Mucosa of gallbladder (tissue), 1 donor: ENCODE measurements at regions not wholly inside any gene's neighbourhood (a gene's known extent, or its start where the extent isn't known, plus 50 kb on each side); places are given as distances from the start of the nearest gene placed in this dataset.

Experiments
- DNase-seq: peaks from one replicate; pipeline ENCODE4 v3.0.0-alpha.2; 2020; ENCODE audit warnings: low spot score
- donor health status: DM: no; HTN: no; CAD: no.

DNA sequence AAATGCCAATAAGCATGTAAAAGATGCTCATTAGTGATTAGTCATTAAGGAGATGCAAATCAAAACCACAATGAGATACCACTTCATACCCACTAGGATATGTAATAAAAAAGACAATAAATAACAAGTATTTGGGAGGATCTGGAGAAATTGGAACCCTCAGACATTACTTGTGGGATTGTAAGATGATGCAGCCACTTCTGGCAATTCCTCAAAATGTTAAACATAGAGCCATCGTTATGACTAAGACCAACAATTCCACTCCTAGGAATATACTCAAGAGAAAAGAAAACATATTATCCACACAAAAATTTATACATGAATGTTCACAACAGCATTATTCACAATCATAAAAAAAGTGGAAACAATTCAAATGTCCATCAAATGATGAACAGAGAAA, 336.2 kb upstream of the PMFBP1 start:
- DNase-seq: no peak

DNA sequence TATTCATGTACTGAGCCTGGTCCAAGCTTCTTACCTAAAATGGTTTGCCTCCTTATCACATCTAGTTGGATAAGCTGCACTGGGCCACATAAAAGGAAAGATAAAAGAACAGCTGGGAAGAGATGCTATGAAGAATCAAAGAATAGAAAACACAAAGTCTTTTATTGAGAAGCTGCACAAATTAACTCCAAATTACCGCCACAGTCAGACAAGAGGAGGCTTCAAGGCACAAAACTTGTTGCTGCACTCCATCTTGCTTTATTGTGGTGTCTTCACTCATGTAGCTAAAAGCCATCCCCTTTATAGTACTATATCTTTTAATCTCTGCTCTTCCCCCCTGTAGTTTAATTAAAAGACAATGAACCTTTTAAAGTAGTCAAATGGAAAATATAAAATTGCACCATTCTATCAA, 330.6 kb upstream of the PMFBP1 start:
- no peak for DNase-seq

DNA sequence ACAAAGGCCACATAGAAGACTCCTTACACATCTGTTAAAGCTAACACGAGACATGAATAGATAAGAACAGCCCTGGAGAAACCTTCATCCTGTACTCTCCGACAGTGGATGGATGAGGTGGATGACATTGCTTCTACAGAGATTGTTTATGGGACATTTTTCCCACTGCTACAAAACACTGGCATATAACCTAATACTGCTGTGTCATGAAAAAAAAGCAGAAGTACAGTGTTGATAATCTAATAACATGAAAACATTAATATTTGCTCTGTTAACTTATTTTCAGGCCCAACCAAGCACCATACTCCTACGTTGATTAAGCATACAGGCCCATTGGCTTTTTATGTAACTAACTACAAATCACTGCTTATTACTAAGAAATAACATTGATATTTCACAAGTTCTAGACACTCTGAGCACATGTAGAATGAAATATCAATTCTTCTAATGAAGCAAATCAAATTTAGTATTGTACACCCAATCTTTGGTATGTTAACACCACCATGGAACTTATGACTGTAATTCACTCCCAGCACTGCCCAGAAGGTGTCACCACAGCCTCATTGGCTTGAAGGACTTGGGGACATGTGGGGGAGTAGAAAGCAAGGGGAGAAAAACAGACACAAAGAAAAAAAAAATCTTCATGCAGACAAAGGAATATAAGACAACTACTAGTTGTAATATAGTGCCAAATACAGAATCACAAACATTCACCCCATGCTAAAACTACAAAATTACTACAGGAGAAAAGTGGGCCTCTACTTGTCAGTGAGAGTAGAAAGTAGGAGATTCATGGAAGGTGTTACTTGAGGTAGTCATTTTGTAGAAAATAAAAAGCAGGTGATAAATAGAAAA, 330.0 kb upstream of the PMFBP1 start:
- DNase-seq: peak; percentile 50

DNA sequence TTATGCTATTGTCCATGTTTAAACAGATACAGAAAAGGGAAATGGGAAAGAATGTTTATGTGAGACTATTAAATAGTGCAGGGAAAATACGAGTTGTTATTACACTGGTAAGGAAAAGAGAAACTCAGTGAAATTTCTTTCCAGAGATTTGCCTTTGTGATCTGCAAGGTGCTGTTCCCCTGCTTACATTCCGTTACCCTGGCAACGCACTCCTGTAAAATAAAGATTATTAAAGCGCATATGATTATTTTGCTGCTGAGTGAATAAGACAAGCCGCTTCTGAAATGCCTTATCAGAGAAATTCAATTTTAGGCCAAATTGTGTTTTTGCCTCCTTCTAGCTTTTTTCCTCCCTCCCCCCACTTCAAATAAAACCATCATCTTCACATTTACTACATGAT, 328.6 kb upstream of the PMFBP1 start:
- no peak for DNase-seq

- no peak for DNase-seq
Observed at GRCh38 chr16:72493716-72494415, 321.9 kb upstream of the PMFBP1 start.

- no peak for DNase-seq
Observed at GRCh38 chr16:72487283-72487682, 315.3 kb upstream of the PMFBP1 start.

- DNase-seq: no peak
Observed at GRCh38 chr16:72482695-72483094, 310.7 kb upstream of the PMFBP1 start.

GRCh38 chr16:72481419-72481818, 309.5 kb upstream of the PMFBP1 start:
- no peak for DNase-seq

DNA sequence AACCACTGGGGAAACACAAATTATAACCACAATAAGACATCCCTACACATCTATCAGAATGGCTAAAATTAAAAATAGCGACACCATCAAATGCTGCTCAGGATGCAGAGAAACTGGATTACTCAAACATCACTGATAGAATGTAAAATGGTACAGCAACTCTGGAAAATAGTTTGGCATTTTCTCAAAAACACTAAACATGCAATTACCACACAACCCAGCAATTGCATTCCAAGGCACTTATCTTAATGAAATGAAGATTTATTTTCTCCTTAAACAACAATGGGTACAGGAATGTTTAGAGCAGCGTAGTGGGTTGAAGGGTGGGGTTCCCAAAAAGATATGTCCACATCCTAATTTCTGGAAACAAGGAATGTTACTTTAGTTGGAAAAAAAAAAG, 309.0 kb upstream of the PMFBP1 start:
- DNase-seq: no peak

GRCh38 chr16:72475688-72476087, 303.7 kb upstream of the PMFBP1 start:
- no peak for DNase-seq

GRCh38 chr16:72474501-72475123, 302.7 kb upstream of the PMFBP1 start:
- no peak for DNase-seq

DNA sequence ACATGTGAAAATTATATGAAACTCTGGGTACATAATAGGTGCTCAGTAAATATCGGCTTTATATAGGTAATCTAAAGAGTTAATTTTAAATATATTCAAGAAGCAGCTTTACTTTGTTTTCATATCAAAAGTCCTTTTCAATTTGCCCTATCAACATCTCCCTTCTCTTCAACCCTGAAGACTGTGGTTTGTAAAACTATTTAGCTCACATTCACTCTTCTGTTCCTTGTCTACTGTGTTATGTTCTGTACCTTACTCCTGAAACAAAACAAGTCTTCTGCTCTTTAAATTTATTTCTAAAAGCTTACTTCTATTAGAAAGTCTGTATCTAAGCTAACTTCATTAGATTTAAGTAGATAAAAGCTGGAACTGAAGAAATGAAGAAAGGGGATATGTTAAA, 301.7 kb upstream of the PMFBP1 start:
- no peak for DNase-seq

GRCh38 chr16:72471317-72471924, 299.5 kb upstream of the PMFBP1 start:
- DNase-seq: no peak

DNA sequence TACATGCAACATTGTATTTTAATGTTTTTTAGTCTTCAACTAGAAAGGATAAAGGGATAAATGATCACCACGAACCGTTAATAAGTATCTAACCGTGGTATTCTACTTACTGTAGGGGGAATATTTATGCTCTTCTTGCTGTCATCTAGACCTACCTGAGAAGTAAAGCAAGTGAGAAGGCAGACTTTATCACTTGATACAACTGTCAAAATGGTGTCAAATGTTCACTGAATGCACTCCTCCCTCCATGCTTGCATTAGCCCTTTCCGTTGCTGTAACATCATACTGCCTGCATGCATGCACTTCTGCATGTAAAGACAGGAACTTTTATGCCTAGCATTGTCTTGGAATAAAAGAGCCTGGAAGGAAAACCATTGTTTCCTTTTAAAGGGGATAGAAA, 298.6 kb upstream of the PMFBP1 start:
- DNase-seq: no peak

DNA sequence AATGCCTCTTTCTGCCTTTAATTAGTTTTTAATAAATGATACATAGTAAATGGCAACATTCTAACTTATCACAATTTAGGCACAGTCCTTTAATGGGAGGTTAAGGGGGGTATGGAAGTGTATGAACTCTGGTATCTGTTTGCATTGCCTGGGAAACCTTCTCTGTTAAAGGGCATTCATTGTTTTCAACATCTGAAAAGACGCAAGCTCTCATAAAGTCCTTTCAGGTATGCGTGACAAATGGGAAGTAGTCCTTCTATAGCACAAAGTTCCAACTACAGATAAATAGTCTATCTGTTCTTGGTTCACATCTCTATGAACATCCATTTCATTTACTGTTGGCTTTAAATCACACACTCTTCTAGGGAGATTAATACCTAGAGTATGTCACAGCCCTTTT, 298.0 kb upstream of the PMFBP1 start:
- no peak for DNase-seq

GRCh38 chr16:72468582-72468981, 296.6 kb upstream of the PMFBP1 start:
- DNase-seq: no peak

DNA sequence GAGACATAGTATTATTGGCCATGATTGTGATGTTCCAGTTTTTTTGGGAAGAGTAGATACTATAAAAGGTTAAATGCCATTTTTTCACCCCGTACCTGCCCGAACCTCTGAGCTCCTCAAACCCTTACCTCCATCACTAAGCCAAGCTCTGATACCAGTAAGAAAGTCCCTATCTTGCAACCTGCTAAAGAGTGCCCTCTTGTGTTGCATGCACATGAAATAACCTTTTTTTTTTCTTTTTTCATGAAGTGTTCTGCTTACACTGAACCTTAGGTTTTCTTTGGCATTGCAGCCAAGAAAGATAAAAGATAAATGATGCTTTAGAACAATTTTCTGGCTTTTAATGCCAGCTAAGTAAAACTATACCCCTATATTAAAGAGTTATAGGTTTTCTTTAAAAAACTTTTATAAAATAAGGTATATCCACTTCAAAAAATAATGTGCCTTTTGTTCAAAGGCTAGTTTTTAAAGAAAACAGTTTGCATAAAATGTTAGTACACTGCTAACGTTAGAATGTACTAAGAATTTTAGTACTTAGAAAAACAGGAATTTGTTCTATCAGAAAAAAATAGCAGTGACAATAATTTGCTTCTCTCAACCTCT, 295.3 kb upstream of the PMFBP1 start:
- no peak for DNase-seq

DNA sequence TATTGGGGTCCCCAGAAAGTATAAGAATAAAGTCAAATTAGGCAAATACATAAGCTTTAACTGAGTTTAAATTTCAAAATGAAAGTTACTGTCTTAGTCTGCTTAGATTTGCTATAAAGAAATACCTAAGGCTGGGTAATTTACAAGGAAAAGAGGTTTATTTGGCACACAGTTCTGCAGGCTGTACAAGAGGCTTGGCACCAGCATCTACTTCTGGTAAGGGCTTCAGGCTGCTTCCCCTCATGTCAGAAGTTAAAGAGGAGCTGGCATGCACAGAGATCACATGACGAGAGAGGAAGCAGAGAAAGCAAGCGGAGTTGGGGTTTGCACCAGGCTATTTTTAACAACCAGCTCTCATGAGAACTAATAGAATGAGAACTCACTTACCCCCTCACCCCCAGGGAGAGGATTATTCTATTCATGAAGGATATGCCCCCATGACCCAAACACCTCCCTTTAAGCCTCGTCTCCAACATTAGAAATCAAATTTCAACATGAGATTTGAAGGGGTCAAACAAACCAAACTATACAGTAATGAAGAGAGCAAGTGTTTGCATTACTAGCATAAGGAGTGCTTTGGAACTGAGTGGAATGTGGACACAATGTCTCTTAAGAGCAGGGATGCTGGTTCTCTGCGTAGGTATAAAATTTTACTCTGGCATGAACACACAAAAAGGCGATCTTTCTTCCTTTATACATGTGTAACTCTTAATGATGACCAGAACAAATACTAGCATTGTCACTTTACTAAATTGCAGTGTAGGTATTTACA, 292.8 kb upstream of the PMFBP1 start:
- DNase-seq: no peak

DNA sequence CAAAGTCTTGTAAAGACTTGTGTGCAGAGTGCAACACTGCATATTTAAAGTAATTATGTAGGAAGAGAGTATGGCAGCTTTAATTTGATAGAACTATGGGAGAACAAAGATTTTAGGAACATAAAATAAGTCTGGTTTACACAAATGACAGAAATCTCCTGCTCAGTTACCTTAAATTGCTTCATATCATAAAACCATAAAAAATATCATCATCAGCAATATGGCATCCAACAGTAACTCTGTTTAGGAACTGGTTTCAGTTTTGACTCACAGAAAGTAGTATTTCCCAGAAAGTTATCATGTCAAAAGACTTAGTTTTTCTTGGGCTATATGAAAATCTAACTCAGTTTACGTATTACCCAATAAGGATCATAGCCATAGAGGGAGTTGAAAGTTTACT, 292.1 kb upstream of the PMFBP1 start:
- DNase-seq: no peak

DNA sequence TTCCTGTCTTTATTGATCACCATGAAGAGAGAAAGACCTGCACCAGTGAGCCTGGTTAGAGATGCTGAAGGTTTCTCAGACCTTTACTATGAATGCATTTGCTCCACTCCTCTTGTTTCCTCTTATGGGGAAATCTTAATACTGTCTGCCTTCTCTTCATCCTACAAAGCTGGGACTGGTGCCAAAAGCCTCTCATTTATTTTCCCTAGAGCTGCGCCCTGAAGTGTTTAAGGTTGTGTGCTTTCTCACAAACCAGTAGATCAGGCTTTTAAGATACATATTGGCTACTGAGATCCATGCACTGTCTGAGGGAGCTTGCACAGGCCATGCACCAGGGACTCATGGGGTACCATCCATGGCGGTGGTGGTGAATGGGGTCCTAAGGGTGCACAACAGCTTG, 286.1 kb upstream of the PMFBP1 start:
- DNase-seq: peak; percentile 13

DNA sequence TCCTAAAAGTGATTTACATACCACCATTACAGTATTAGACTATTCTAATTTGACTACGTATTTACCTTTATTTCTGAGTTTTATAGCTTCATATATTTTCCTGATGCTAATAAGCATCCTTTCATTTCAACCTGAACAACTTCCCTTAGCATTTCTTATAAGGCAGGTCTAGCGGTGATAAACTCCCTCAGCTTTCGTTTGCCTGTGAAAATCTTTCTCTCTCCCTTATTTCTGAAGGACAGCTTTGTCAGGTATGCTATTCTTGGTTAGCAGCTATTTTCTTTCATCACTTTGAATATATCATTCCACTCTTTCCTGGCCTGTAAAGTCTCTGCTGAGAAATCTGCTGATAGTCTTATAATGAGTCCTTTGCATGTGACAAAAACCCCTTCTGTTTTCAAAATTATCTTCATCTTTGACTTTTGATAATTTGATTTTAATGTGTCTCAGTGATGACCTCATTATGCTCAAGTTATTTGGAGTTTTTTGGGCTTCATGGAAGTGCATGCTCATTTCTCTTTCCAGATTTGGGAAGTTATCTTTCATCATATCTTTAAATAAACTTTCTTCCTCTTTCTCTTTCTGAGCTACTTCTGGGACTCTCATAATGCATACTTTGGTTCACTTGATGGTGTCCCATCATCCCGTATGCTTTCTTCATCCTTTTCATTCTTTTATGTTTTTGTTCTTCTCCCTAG, 285.4 kb upstream of the PMFBP1 start:
- DNase-seq: no peak
